Nephron progenitor cell (in vitro differentiated cells): ENCODE measurements at regions not wholly inside any gene's neighbourhood (a gene's known extent, or its start where the extent isn't known, plus 50 kb on each side); places are given as distances from the start of the nearest gene placed in this dataset.

ENCODE experiments used
- DNase-seq: peaks from one replicate; pipeline ENCODE4 v3.0.0; 2021
- H3K27ac Mint-ChIP-seq: 2 replicates; pipeline ENCODE4 v1.8.0; 2021; ENCODE audit warnings: mild to moderate bottlenecking, moderate library complexity, mixed read lengths
- H3K27me3 Mint-ChIP-seq: 2 replicates; pipeline ENCODE4 v1.8.0; 2021; ENCODE audit warnings: mild to moderate bottlenecking, low read depth, mixed read lengths; ENCODE audit not compliant: poor library complexity
- H3K36me3 Mint-ChIP-seq: 2 replicates; pipeline ENCODE4 v1.8.0; 2021; ENCODE audit warnings: low read depth, mixed read lengths
- H3K4me1 Mint-ChIP-seq: 2 replicates; pipeline ENCODE4 v1.8.0; 2021; ENCODE audit warnings: mixed read lengths
- H3K4me3 Mint-ChIP-seq: 2 replicates; pipeline ENCODE4 v1.8.0; 2021; ENCODE audit warnings: mild to moderate bottlenecking, moderate library complexity, mixed read lengths
- H3K9me3 Mint-ChIP-seq: 2 replicates; pipeline ENCODE4 v1.8.0; 2021; ENCODE audit warnings: mild to moderate bottlenecking, moderate library complexity, mixed read lengths
- CTCF ChIP-seq: fragments of 200-600 bp; sonication (generic); IDR thresholded peaks from 2 replicates; pipeline ENCODE4 v1.5.0; 2021; ENCODE audit warnings: antibody characterized with exemption

DNA sequence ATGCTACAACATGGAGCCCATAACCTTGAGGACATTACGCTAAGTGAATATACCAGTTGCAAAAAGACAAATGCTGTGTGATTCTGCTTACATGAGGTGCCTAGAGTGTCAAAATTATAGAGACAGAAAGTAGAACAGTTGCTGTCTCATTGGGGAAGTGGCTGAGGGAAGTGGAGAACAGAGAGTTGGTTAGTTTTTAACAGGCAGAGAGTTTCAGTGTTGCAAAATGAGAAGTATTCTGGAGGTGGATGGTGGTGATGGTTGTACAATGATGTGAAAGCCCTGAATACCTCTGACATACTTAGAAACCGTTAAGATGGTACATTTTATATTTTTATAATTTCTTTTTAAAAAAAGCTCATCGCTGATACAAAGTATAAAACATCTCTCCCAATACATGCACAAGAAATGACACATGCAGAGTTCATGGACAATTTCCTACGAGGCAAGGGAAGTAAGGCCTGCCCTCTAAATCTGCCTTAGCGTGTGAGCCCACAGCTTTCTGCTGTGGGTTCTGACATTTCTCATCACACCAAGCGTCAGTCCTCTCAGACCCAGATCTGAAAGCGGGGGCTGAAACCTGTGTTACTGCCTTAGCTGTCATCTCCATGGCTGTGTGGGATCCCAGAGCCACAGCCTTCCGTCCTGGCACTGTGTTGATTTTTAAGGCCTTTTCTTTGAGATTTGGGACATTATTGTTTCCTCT lies 126.0 kb downstream of the RNASET2 start:
- Mint-ChIP-seq H3K4me1 (no peaks in the 10 kb centered on the region), H3K9me3 (no peaks in the 10 kb centered on the region), H3K4me3 (no peak overlapping the region), H3K36me3 (no peaks in the 10 kb centered on the region), H3K27ac (no peak overlapping the region), H3K27me3 (peaks cover 20% of the 10 kb centered on the region)
- no peak for DNase-seq
- no peak for TF ChIP-seq CTCF

- Mint-ChIP-seq H3K4me1 (peaks cover 9% of the 10 kb centered on the region), H3K27me3 (peaks cover 19% of the 10 kb centered on the region), H3K27ac (no peak overlapping the region), H3K4me3 (no peak overlapping the region), H3K9me3 (no peaks in the 10 kb centered on the region), H3K36me3 (no peaks in the 10 kb centered on the region)
- TF ChIP-seq CTCF = no peak
- DNase-seq = no peak
These were observed 130.1 kb downstream of the RNASET2 start for GRCh38 chr6:166826264-166826663.

DNA sequence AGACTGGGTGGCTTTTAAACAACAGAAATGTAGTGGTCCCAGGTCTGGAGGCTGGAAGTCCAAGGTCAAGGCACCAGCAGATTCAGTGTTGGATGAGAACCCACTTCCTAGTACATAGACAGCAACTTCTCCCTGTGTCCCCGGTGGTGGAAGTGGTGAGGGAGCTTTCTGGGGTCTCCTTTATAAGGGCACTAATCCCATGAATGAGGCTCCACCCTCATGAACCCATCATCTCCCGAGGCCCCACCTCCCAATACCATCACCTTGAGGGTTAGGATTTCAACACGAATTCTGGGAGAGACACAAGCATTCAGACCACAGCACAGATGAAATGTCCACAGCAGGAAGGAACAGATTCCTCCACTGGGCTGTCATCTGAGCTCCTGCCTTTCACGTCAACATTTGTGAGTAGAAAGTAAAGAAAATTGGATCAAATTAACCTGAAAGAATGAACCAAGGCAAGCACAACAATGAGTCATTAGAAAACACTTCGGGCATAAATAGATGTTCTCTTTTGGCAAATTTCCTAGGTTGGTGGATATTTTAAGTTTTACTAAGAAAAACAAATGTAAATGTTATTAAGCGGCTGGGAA lies 130.7 kb downstream of the RNASET2 start:
- no peak for DNase-seq
- Mint-ChIP-seq H3K4me1 (peaks cover 9% of the 10 kb centered on the region), H3K4me3 (no peak overlapping the region), H3K27me3 (peaks cover 19% of the 10 kb centered on the region), H3K27ac (no peak overlapping the region), H3K36me3 (no peaks in the 10 kb centered on the region), H3K9me3 (no peaks in the 10 kb centered on the region)
- TF ChIP-seq CTCF = no peak

DNA sequence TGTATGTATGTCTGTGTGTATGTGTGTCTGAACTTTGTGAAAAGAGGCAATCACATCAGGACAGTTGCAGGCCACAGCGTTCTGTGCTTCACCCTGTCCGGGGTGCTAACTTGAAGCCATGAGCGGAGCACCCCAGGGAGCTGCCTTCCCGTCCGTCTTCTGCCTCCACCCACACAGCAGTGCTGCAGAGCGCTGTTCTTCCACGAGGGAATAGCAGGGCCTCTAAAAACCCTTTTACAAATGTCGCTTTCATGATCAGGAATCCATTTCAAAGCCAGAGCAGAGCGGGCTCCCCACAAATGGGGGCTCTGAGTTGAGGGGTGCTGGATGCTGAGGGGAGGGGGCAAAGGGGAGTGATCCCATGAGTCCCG lies 131.5 kb downstream of the RNASET2 start:
- no peak for DNase-seq
- TF ChIP-seq CTCF = no peak
- no peaks in the 10 kb centered on the region for H3K36me3 Mint-ChIP-seq
- no peaks in the 10 kb centered on the region for H3K9me3 Mint-ChIP-seq
- peaks cover 19% of the 10 kb centered on the region for H3K27me3 Mint-ChIP-seq
- peaks cover 9% of the 10 kb centered on the region for H3K4me1 Mint-ChIP-seq
- no peak overlapping the region for H3K4me3 Mint-ChIP-seq
- H3K27ac Mint-ChIP-seq = no peak overlapping the region

DNA sequence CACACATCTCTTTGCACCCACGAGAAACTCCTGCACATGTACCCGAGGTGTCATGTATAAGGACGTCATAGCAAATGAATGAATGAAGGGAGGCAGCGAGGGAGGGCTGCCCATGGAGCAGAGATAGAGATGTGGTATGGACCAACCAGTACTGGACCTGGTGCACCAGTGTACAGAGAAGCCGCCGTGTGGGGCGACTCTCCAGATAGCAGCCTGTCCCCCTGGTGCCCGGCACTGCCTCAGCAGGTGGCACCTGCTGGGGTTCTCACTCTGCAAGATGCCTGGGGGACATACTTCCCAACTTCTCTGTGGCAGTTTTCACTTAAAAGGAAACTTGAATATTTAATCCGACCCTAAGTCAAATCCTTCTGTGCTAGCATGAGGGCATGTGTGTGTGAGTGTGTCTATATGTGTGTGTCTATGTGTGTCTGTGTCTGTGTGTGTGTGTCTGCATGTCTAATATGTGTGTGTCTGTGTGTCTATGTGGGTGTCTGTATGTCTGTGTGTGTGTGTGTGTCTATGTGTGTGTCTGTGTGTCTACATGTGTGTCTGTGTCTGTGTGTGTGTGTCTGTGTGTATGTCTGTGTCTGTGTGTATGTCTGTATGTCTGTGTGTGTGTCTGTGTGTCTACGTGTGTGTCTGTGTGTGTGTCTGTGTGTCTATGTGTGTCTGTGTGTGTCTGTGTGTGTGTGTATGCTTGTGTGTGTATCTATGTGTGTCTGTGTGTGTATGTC lies 132.0 kb downstream of the RNASET2 start:
- no peak overlapping the region for H3K27ac Mint-ChIP-seq
- H3K9me3 Mint-ChIP-seq = no peaks in the 10 kb centered on the region
- H3K4me3 Mint-ChIP-seq = no peak overlapping the region
- peaks cover 9% of the 10 kb centered on the region for H3K4me1 Mint-ChIP-seq
- H3K27me3 Mint-ChIP-seq = peaks cover 20% of the 10 kb centered on the region
- no peak for DNase-seq
- TF ChIP-seq CTCF = no peak
- H3K36me3 Mint-ChIP-seq = no peaks in the 10 kb centered on the region
